Vagina (tissue), 2 donors: ENCODE measurements at regions not wholly inside any gene's neighbourhood (a gene's known extent, or its start where the extent isn't known, plus 50 kb on each side); places are given as distances from the start of the nearest gene placed in this dataset.

Experiments
- CTCF ChIP-seq, 3 experiments: fragments of 450-650 bp in 2 of 3; fragments of 200-600 bp in 1 of 3; sonication (generic) in 1 of 3; IDR thresholded peaks; one replicate each; pipeline ENCODE4 v1.5.1; 2017 to 2019; ENCODE audit warnings: antibody characterized with exemption in 3 of 3, mild to moderate bottlenecking in 2 of 3, moderate library complexity in 2 of 3
- POLR2A ChIP-seq, 2 donors: fragments of 450-650 bp; IDR thresholded peaks; one replicate each; pipeline ENCODE4 v1.6.1; 2017; ENCODE audit warnings: antibody characterized with exemption in 2 of 2, mild to moderate bottlenecking in 2 of 2, moderate library complexity in 2 of 2
- POLR2AphosphoS5 ChIP-seq, 2 donors: sonication (generic); formaldehyde crosslinking; IDR thresholded peaks; one replicate each; pipeline ENCODE4 v1.9.0; 2017; ENCODE audit warnings: antibody characterized with exemption in 2 of 2, mild to moderate bottlenecking in 2 of 2, low read depth in 1 of 2; ENCODE audit not compliant: insufficient read depth in 1 of 2

- TF ChIP-seq CTCF (IDR thresholded peaks at IDR 0.05) (no peak), POLR2AphosphoS5 (IDR thresholded peaks at IDR 0.05; ENCODE audit: insufficient read depth in 1 of 2, low read depth in 1 of 2) (no peak), POLR2A (IDR thresholded peaks at IDR 0.05) (no peak)
Measured at GRCh38 chr16:79535130-79535529, 65.4 kb downstream of the MAF start.
